Heart right ventricle (tissue), 16 donors: ENCODE measurements at regions not wholly inside any gene's neighbourhood (a gene's known extent, or its start where the extent isn't known, plus 50 kb on each side); places are given as distances from the start of the nearest gene placed in this dataset.

Source experiments
- ATAC-seq, 8 donors: fragments of 200-7000 bp; cut with Tn5 transposase; one replicate each; pipeline ENCODE4 v1.9.1; 2020; ENCODE audit warnings: mild to moderate bottlenecking in 8 of 8, moderate library complexity in 8 of 8, moderate number of reproducible peaks in 1 of 8
- DNase-seq, 2 donors: peaks; one replicate each; pipeline ENCODE4 v3.0.0-alpha.2; 2020
- H3K27ac ChIP-seq, 10 donors: fragments of 200-600 bp; sonication (generic) in 2 of 10; one replicate each; pipeline versions ENCODE4 v1.5.0 to v1.8.0; 2020 to 2022; ENCODE audit warnings: mild to moderate bottlenecking in 3 of 10
- H3K27me3 ChIP-seq, 7 donors: fragments of 200-600 bp; one replicate each; pipeline ENCODE4 v1.8.0; 2021 to 2022; ENCODE audit warnings: mild to moderate bottlenecking in 2 of 7
- H3K36me3 ChIP-seq, 9 donors: fragments of 200-600 bp; sonication (generic) in 1 of 9; one replicate each; pipeline versions ENCODE4 v1.5.0 to v1.8.0; 2020 to 2022; ENCODE audit warnings: mild to moderate bottlenecking in 2 of 9
- H3K4me1 ChIP-seq, 9 donors: fragments of 200-600 bp; sonication (generic) in 1 of 9; one replicate each; pipeline versions ENCODE4 v1.5.0 to v1.8.0; 2020 to 2022; ENCODE audit warnings: mild to moderate bottlenecking in 4 of 9
- H3K4me3 ChIP-seq, 10 donors: fragments of 200-600 bp; sonication (generic) in 2 of 10; one replicate each; pipeline versions ENCODE4 v1.5.0 to v1.8.0; 2020 to 2022; ENCODE audit warnings: mild to moderate bottlenecking in 7 of 10, moderate library complexity in 2 of 10
- H3K9me3 ChIP-seq, 11 donors: fragments of 200-600 bp in 10 of 11; sonication (generic) in 2 of 11; one replicate each; pipeline versions ENCODE4 v1.5.0 to v1.8.0; 2013 to 2022; ENCODE audit warnings: mild to moderate bottlenecking in 2 of 11, control low read depth in 1 of 11, moderate library complexity in 1 of 11
- CTCF ChIP-seq, 9 donors: fragments of 200-600 bp; sonication (generic) in 2 of 9; IDR thresholded peaks; one replicate each; pipeline versions ENCODE4 v1.5.0 to v1.8.0; 2021 to 2022; ENCODE audit warnings: antibody characterized with exemption in 9 of 9, mild to moderate bottlenecking in 5 of 9, moderate library complexity in 1 of 9
- WGBS, 2 donors: extraction: QIAGEN DNeasy Blood & Tissue Kit; methylation state at CpG; one replicate each; pipeline ENCODE4 v1.1.7; 2013; ENCODE audit warnings: inconsistent platforms in 1 of 2; 5-methylcytosine and 5-hydroxymethylcytosine counted together
- intact Hi-C, 10 donors: fragments of 100-400 bp; cut with DNase I; formaldehyde crosslinking; loops; one replicate each; pipeline versions ENCODE4 v1.11.1 to v1.14.2; 2022
- donor health status: Arrhythmogenic right ventricular cardiomyopathy.
- donor health status: ischemic (EF 13 %, LVEDD 7.1; RV severe dilation, severe dysfunction).
- donor health status: healthy with polysubstance abuse.
- donor health status: DM: no; HTN: yes; CAD: no.
- donor health status: DM: no; HTN: no; CAD: no.
- donor health status: ischemic (EF 25% LVEDD 6.9; RV normal size, moderate dysfunction).
- donor health status: ischemic (EF 25% LVEDD 5.7; RV mildly dilated, moderate dysfunction).
- donor health status: healthy.
- donor health status: DM: yes; HTN: yes; CAD: no.
- donor health status: Ischemic cardiomyopathy.
- donor health status: ischemic (EF 35%, LVEDD 5.7; RV mildly dilated, moderate dysfunction).
- donor health status: nonischemic (EF 11% LVEDD 7.7; RV severe dilation, severe dysfunction).
- donor health status: DM: yes; HTN: yes; CAD: no.
- donor health status: PGD.
- donor health status: ischemic (EF 29% LVEDD 5.4; RV normal size, mild dysfunction).
- donor health status: nonischemic (EF 23%, LVEDD 6.1; RV moderate dilation, normal function).

DNA sequence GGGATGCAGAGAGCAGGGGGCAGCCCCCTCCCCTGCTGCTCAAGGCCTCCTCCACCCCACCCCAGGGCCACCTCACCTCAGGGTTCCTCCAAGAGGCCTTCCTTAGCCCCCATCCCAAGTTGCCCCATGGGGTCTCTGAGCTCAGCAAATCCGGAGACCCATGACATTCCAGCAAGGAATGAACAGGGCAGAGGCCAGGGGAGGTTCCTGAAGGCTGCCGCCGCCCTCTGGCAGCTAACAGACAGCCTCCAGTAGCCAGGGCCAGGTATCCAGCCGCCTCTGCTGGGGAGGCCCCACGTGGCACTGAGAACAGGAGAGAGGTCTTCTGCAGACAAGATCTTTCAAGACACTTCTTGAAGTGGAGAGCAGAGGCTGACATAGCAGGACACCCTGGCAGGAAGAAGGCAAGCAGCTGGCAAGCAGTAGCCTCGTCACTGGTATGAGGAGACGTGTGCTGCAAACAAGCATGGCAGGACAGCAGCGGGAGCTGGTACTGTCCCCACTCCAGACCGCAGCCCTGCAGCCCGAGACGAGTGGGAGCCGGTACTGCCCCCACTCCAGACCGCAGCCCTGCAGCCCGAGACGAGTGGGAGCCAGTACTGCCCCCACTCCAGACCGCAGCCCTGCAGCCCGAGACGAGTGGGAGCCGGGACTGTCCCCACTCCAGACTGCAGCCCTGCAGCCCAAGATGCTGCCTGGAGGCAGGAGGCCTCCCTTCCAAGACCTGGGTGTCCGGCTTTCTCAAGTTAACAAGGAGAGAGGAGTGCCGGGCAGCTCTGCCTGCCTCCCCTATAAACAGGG, 190.6 kb downstream of the IGLL1 start:
- 58 to 67% methylated on average over 21 of the region's 21 CpGs for WGBS, 2 donors
- Histone ChIP-seq H3K4me3 (no peak overlapping the region), H3K9me3 (no peaks in the 10 kb centered on the region), H3K27ac (no peak overlapping the region), H3K4me1 (peaks cover 0 to 4% (median 0%) of the 10 kb centered on the region in 9 donors), H3K27me3 (peaks cover 0 to 14% (median 3%) of the 10 kb centered on the region in 7 donors), H3K36me3 (no peaks in the 10 kb centered on the region)
- ATAC-seq: no peak
- intact Hi-C loops: loop anchor here in 8 of 10 donors (5.0 to 10.0 kb wide), 9 partner anchors 67 to 435 kb away; no protein-coding TSS in a partner anchor
- DNase-seq: no peak
- no peak for TF ChIP-seq CTCF (IDR thresholded peaks at IDR 0.05)

- WGBS, 2 donors: 82 to 83% methylated on average over 8 of the region's 8 CpGs
- no peak for TF ChIP-seq CTCF (IDR thresholded peaks at IDR 0.05)
- Histone ChIP-seq H3K27ac (no peak overlapping the region), H3K9me3 (no peaks in the 10 kb centered on the region), H3K4me3 (no peak overlapping the region), H3K27me3 (peaks cover 0 to 14% (median 3%) of the 10 kb centered on the region in 7 donors), H3K4me1 (peaks cover 0 to 7% (median 0%) of the 10 kb centered on the region in 9 donors), H3K36me3 (no peaks in the 10 kb centered on the region)
- ATAC-seq (no peak), DNase-seq (no peak)
- intact Hi-C loops: loop anchor here in 8 of 10 donors (5.0 to 10.0 kb wide), 9 partner anchors 66 to 434 kb away; no protein-coding TSS in a partner anchor
These were observed 191.6 kb downstream of the IGLL1 start for GRCh38 chr22:23388517-23388890.

GRCh38 chr22:23387827-23388516, 192.1 kb downstream of the IGLL1 start:
- DNase-seq (no peak), ATAC-seq (peak in 2 of 8 donors; percentile 8 to 13)
- intact Hi-C loops: loop anchor here in 9 of 10 donors (2.0 to 10.0 kb wide), 13 partner anchors 66 to 433 kb away; no protein-coding TSS in a partner anchor
- no peak for TF ChIP-seq CTCF (IDR thresholded peaks at IDR 0.05)
- H3K4me3 ChIP-seq: no peak overlapping the region
- H3K27me3 ChIP-seq: peaks cover 0 to 14% (median 3%) of the 10 kb centered on the region in 7 donors
- H3K4me1 ChIP-seq: peaks cover 0 to 7% (median 0%) of the 10 kb centered on the region in 9 donors
- H3K27ac ChIP-seq: no peak overlapping the region
- H3K36me3 ChIP-seq: no peaks in the 10 kb centered on the region
- H3K9me3 ChIP-seq: no peaks in the 10 kb centered on the region
- WGBS, 2 donors: 82 to 91% methylated on average over 28 to 32 of the region's 32 CpGs

DNA sequence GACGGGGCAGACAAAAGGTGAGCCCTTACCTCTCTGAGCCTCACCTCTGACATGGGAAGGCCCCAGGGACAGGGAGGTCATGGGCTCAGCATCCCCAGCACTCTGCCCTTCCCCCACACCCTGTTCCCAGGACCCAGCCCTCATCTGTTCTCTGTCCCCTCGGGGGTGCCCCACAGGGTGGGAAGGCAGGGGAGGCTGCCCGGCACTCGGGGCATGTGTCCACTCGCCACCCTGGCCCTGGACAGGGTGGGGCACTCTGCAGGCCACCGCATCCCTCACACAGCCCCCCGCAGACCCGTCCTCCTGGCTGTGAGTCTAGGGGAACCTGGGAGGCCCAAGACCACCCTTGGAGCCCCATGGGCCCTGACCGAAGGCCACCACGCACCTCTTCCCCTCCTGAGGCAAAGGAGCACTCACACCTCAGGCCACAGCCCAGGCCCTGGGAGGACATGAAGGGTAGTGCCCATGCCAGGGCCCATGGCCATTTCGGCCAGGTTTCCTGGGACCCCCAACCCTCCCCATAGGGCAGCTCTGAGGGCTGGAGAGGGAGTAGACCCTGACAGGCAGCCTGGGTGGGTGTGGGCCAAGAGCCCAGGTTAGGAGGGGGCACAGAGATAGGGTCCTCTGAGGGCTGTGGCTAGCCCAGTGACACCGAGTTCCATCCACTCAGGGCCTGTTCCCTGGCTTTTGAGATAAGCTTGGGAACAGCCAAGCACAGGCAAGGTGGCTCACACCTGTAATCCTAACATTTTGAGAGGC, 193.1 kb downstream of the IGLL1 start:
- ATAC-seq: no peak
- Histone ChIP-seq H3K4me3 (no peak overlapping the region), H3K36me3 (no peaks in the 10 kb centered on the region), H3K9me3 (no peaks in the 10 kb centered on the region), H3K4me1 (peaks cover 0 to 7% (median 0%) of the 10 kb centered on the region in 9 donors), H3K27ac (no peak overlapping the region), H3K27me3 (peaks cover 0 to 14% (median 3%) of the 10 kb centered on the region in 7 donors)
- DNase-seq: no peak
- intact Hi-C loops: loop anchor here in 9 of 10 donors (2.0 to 10.0 kb wide), 13 partner anchors 65 to 432 kb away; no protein-coding TSS in a partner anchor
- TF ChIP-seq CTCF (IDR thresholded peaks at IDR 0.05): no peak
- 89 to 93% methylated on average over 12 of the region's 12 CpGs for WGBS, 2 donors
